Right forelimb (tissue), 1 donor: ENCODE measurements at regions not wholly inside any gene's neighbourhood (a gene's known extent, or its start where the extent isn't known, plus 50 kb on each side); places are given as distances from the start of the nearest gene placed in this dataset.
"Not testable (repeated sequence)": the region's sequence is repeated elsewhere in the genome, so short reads cannot be mapped to it uniquely, and the experiment has no call there.

Experiments used
- DNase-seq: peaks from one replicate; pipeline ENCODE4 v3.0.0-alpha.2; 2018

DNA sequence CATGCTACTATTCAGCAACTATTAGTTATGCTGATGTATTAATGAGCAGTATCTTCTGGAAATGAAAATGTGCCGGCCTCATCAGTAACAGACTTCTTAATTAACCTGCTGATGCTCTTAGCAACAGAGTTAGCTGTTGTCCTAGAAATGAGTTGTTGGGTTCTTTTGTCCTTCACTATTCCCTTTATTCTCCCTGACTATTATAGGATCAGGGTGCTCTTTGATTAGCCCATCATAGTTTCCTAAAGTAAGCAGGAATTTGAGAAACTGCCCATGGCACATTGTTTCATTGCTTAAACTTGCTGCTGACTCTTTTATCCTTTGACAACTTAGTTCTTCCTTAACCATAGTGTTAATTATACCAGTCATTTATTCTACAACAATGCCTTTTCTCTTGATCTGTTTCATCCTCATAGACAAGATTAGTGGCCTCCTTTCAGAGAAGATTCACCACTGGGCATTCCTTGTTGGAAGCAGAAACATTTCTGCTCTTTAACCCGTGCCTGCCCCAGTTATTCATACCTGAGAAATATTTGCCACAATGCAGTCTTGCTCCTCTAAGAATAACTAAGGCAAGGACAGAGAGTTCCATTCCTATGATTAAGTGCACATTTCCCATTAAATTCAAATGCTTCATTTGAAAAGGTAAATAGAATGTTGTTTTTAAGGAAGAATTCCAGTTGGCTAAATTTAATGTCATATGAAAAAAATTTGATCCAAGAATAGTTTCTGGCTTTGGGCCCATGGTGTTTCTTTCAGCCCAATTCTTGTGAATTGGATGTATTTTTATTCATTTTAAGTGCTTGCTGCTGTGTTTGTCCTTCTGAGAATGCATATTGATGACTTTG, 573.3 kb upstream of the TBL1XR1 start:
- DNase-seq: no peak

DNA sequence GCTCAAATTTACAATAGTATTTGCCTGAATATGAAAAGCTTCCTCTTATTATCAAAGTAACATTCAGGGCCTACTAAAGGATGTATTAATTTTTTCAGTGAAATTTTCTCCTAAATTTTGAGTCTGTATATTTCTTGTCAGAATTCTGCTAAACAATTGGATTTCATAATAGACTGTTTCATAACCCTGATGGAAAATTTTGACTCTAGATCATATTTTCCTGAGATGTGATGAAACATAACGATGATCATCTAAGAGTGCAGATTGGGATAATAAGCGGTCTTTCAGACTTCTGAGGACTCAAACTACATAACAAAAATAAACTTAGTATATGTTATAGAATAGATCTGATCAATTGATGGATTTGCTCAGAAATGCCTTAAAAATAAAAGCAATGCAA, 574.5 kb upstream of the TBL1XR1 start:
- DNase-seq: no peak

- DNase-seq: no peak
These were observed 575.8 kb upstream of the TBL1XR1 start for GRCh38 chr3:177772908-177773557.

- no peak for DNase-seq
These were observed 576.4 kb upstream of the TBL1XR1 start for GRCh38 chr3:177773717-177774116.

DNA sequence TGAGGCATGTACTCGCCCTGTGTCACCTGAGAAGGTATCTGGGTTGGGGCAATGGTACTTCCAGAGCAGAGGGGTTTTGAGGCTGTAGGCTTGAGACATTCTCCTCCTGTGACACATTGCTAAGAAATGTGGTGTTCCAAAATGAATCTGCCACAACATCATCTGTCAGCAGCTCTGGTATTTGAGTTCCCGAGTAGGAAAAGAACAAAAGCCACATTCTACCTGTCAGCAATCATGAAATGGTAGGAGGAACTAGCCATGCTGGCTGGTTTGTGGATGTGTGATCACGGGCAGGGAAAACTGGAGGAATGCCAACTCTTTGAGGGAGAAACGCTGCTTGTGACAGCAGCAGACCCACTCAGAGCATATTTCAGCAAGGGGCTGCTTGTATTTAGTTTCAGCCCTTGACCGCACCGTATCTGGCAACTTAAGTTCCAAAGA, 579.4 kb upstream of the TBL1XR1 start:
- no peak for DNase-seq

DNA sequence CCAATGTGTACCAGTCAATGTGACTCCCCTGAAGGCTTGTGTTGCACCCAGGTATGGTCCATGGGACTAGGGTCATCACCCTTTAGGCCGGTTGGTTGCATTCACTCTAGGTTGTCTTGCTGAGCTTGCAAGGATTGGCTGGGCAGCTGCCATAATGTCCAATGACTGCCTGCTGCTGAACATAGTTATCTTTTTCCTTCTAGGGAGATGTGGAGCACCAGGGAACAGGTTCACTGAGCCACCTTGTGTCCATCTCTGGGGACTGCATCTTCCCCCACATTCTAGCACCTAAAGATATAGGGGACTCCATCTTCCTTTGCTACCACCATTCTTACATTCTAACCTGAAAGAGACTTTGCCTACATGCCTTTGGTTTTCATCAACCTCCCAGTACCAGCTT, 580.4 kb upstream of the TBL1XR1 start:
- DNase-seq: no peak

- no peak for DNase-seq
These were observed 581.4 kb upstream of the TBL1XR1 start for GRCh38 chr3:177778633-177779032.

- DNase-seq: peak; percentile 71
These were observed 584.4 kb upstream of the TBL1XR1 start for GRCh38 chr3:177781686-177782161.

GRCh38 chr3:177783338-177783737, 586.1 kb upstream of the TBL1XR1 start:
- DNase-seq: no peak

GRCh38 chr3:177783767-177784166, 586.5 kb upstream of the TBL1XR1 start:
- no peak for DNase-seq

DNA sequence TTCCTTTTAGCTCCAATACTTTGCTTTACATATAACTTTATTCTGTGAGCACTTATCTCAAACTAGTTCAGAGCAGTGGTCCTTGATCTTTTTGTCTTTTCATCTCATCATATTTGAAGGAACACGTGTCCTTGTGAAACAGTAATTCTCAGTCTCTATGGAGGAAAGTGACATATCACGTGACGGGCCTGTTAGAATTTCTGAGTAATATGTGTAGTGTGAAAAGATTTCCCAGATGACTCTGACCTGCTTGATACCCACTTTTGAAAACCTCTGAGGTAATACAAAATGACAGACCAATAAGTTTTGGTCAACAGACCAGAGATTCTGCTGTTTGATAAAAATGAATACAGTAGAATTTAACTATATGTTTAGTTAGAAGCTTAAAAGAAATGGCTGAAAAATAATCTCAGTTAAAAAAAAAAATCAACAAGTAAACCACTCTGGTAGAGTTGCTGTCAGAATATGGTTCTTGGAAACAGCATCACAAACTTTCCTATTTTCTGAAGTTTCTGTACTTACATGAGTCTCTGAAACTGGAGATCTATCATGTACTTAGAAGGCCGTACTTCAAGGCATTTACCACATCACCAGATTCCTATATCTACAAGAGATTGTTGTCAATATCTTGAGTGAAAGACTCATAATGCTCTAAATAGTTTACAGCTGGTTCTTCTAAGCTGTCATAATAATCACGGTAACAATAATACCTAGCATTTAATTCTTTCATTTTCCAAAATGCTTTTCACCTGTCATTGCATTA, 590.2 kb upstream of the TBL1XR1 start:
- DNase-seq: no peak

DNA sequence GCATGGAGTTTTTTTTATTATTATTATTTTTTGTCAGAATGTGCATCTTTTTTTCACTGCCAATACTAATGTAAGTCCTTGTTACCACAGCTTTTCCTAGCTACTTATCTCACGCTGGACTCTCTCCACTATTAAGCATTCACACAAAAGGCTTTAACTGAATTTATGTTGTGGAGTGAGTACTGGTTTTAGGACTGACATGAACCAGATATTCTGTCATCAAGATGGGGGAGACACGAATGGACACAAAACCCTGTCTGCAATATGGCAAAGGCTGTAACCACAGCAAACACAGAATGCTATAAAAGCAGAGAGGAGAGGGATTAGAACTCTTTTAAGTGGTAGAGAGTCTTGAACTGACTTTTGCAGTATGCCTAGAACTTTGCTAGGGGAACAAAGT, 592.2 kb upstream of the TBL1XR1 start:
- no peak for DNase-seq

GRCh38 chr3:177792311-177793030, 595.2 kb upstream of the TBL1XR1 start:
- no peak for DNase-seq

- no peak for DNase-seq
These were observed 596.2 kb upstream of the TBL1XR1 start for GRCh38 chr3:177793451-177793850.

GRCh38 chr3:177795216-177795615, 597.9 kb upstream of the TBL1XR1 start:
- DNase-seq: no peak

DNA sequence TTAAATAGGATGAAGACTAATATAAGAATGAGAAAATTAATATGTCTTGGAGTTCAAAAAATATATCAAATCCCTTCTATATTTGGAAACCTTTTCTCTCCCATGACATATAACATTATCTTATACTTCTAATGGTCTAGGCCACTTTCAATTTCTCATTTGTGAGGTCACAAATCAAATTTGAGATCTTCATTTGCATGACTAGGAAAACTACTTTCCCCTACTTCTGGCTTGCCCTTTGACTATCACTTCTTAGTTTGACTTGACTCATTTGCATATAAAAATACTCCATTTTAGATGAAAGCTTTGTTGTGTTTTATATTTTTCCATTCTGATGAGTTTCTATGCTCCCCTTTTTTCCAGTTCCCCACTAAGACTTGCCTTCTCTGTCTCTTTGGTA, 598.6 kb upstream of the TBL1XR1 start:
- DNase-seq: no peak

GRCh38 chr3:177800147-177800546, 602.9 kb upstream of the TBL1XR1 start:
- DNase-seq: not testable (repeated sequence)

DNA sequence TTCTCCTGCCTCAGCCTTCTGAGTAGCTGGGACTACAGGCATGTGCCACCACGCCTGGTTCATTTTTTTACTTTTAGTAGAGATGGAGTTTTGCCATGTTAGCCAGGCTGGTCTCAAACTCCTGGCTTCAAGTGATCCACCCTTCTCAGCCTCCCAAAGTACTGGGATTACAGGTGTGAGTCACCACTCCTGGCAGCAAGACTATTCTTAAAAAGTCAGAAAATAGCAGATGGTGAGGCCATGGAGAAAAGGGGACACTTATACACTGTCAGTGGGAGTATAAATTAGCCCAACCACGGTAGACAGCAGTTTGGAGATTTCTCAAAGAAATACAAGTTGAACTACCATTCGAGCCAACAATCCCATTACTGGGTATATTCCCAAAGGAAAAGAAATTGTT, 603.3 kb upstream of the TBL1XR1 start:
- DNase-seq: no peak

DNA sequence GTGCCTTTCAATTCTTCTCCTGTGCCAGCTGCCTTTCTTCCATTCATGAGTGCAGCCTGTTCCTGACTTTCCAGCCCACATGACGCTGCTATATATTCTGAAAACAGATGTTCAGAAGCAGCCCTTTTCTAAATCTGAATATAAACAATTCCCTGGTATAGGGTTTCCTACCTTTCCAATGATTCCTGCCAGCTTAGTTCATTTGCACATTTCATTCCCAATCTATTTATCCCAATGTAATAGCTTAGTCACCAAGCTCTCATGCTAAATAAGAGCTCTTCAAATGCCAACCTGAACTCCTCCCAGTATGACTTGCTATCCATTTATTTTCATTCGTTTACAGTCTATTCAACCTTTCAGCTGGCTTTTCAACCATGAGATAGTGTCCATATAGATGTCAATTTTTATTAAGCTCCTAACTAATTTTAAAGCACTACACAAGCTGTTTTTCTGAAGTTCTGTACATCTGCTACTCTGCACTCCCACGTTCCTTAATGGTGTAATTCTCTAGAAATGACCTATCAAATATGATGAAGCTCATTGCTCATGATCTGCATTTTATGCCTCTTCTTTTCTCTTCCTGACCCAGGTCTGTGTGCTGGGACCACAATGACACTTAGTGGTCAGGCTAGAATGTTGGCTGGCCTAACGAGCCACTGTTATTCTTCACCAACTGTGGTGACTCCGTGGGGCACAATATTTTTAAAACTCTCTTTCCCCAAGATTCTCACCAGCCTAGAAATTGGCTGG, 605.0 kb upstream of the TBL1XR1 start:
- no peak for DNase-seq

- no peak for DNase-seq
These were observed 606.2 kb upstream of the TBL1XR1 start for GRCh38 chr3:177803500-177803899.

- no peak for DNase-seq
These were observed 606.8 kb upstream of the TBL1XR1 start for GRCh38 chr3:177804032-177804431.

DNA sequence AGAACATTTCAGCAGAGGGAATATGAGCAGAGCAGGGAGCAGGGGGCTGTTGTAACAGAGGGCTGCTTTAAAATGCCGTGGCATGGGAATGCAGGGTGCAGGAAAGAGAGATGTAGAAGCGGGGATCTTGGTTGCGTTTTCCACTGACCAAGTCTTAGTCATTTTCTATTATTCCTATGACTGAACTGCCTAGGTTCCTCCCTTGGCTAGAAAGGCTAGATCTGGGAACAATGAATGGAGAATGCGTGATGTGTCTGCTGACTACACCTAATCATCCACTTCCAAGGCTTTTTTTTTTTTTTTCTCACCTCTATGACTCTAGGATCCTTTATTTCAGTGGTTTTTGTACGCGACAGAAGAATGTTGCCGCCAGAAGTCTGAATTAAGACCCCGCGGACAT, 607.4 kb upstream of the TBL1XR1 start:
- no peak for DNase-seq
